A673 (cell line): ENCODE measurements at regions not wholly inside any gene's neighbourhood (a gene's known extent, or its start where the extent isn't known, plus 50 kb on each side); places are given as distances from the start of the nearest gene placed in this dataset.

ENCODE experiments used
- BruUV-seq: library from RNA; stranded (reverse); fragments of 400-500 nt; replicated peaks from 2 replicates; lab custom pipeline; 2021; lab: Mats Ljungman, UMichigan
- CTCF ChIA-PET: fragments of 300-600 bp; sonication (Branson Sonifier 250); formaldehyde crosslinking; loops from one replicate; lab custom pipeline; 2022; ENCODE audit warnings: antibody characterized with exemption; lab: Charles Lee
- POLR2A ChIA-PET: fragments of 300-600 bp; sonication (Branson Sonifier 250); formaldehyde crosslinking; loops from one replicate; lab custom pipeline; 2022; ENCODE audit warnings: antibody characterized with exemption; ENCODE audit not compliant: low non-redundant PET; lab: Charles Lee
- DNase-seq: peaks from one replicate; pipeline ENCODE4 v3.0.0-alpha.2; 2015; ENCODE audit warnings: low spot score
- H3K27ac ChIP-seq: fragments of 200-600 bp; sonication (generic); 2 replicates; pipeline ENCODE4 v1.5.1; 2016; ENCODE audit warnings: mixed run types, low read depth, mild to moderate bottlenecking, mixed read lengths, antibody characterized with exemption, low read length; ENCODE audit not compliant: poor library complexity, severe bottlenecking
- H3K27me3 ChIP-seq: fragments of 200-600 bp; sonication (generic); replicated peaks from 2 replicates; pipeline ENCODE4 v1.6.1; 2017; ENCODE audit warnings: mixed run types, low read depth, mild to moderate bottlenecking, mixed read lengths, antibody characterized with exemption, low read length; ENCODE audit not compliant: insufficient read depth, poor library complexity
- H3K36me3 ChIP-seq: fragments of 200-600 bp; sonication (generic); 2 replicates; pipeline ENCODE4 v1.6.1; 2016; ENCODE audit warnings: mixed run types, mild to moderate bottlenecking, mixed read lengths, antibody characterized with exemption, low read length; ENCODE audit not compliant: insufficient read depth, poor library complexity, severe bottlenecking
- H3K4me1 ChIP-seq: fragments of 200-600 bp; sonication (generic); 2 replicates; pipeline ENCODE4 v1.6.1; 2017; ENCODE audit warnings: mixed run types, mild to moderate bottlenecking, mixed read lengths, antibody characterized with exemption, low read length; ENCODE audit not compliant: insufficient read depth, poor library complexity, severe bottlenecking
- H3K4me3 ChIP-seq: fragments of 200-600 bp; sonication (generic); 2 replicates; pipeline ENCODE4 v1.5.1; 2016; ENCODE audit warnings: low read depth, mixed run types, mild to moderate bottlenecking, mixed read lengths, low read length; ENCODE audit not compliant: poor library complexity, severe bottlenecking
- H3K9me3 ChIP-seq: fragments of 200-600 bp; sonication (generic); 2 replicates; pipeline ENCODE4 v1.6.1; 2016; ENCODE audit warnings: mixed run types, low read depth, mild to moderate bottlenecking, mixed read lengths, antibody characterized with exemption, low read length; ENCODE audit not compliant: poor library complexity, severe bottlenecking
- CTCF ChIP-seq: fragments of 300-800, 200-600 bp; sonication (generic); conservative IDR thresholded peaks from 2 replicates; pipeline ENCODE4 v1.5.1; 2017; ENCODE audit warnings: low read depth, mild to moderate bottlenecking, antibody characterized with exemption, low read length, moderate library complexity, mixed read lengths
- EZH2 ChIP-seq: fragments of 200-600 bp; sonication (generic); IDR thresholded peaks from 2 replicates; pipeline ENCODE4 v1.6.1; 2017; ENCODE audit warnings: borderline replicate concordance, low read depth, mild to moderate bottlenecking, mixed read lengths, antibody characterized with exemption, low read length; ENCODE audit not compliant: poor library complexity, severe bottlenecking
- intact Hi-C: fragments of 100-400 bp; cut with micrococcal nuclease; formaldehyde crosslinking; loops from one replicate; pipeline ENCODE4 v1.10.0; 2022; ENCODE audit not compliant: unreplicated experiment

DNA sequence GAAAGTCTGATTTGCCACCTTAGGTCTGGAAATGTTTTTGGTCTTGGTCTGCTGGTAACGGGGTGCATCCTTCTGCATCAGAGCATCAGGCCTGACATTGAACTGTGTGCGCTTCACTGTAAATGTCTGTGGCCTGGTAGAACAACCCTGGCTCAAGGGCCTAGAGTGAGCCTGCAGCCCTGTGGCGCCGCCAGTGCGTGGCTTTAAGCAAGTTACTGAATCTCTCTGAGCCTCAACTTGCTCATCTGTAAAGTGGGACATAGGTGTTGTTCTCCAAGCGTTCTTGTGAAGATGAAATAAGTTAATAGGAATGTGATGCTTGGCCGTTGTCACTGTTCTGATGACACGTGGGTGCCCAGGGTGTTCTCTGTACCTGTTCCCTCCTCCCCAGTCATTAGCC is 127.6 kb upstream of the CIBAR2 start:
- Histone ChIP-seq H3K9me3 (no peaks in the 10 kb centered on the region), H3K4me3 (no peak overlapping the region), H3K4me1 (peaks cover 38% of the 10 kb centered on the region), H3K27ac (no peak overlapping the region), H3K36me3 (no peaks in the 10 kb centered on the region), H3K27me3 (no peaks in the 10 kb centered on the region)
- DNase-seq = no peak
- intact Hi-C loops = loop anchor here (5.0 to 10.0 kb wide), 3 partner anchors 68 to 385 kb away; partner anchors contain the start of gene CIBAR2
- BruUV-seq = no TSS peak
- POLR2A ChIA-PET = no interaction called here
- no peak for TF ChIP-seq CTCF
- CTCF ChIA-PET = no interaction called here

DNA sequence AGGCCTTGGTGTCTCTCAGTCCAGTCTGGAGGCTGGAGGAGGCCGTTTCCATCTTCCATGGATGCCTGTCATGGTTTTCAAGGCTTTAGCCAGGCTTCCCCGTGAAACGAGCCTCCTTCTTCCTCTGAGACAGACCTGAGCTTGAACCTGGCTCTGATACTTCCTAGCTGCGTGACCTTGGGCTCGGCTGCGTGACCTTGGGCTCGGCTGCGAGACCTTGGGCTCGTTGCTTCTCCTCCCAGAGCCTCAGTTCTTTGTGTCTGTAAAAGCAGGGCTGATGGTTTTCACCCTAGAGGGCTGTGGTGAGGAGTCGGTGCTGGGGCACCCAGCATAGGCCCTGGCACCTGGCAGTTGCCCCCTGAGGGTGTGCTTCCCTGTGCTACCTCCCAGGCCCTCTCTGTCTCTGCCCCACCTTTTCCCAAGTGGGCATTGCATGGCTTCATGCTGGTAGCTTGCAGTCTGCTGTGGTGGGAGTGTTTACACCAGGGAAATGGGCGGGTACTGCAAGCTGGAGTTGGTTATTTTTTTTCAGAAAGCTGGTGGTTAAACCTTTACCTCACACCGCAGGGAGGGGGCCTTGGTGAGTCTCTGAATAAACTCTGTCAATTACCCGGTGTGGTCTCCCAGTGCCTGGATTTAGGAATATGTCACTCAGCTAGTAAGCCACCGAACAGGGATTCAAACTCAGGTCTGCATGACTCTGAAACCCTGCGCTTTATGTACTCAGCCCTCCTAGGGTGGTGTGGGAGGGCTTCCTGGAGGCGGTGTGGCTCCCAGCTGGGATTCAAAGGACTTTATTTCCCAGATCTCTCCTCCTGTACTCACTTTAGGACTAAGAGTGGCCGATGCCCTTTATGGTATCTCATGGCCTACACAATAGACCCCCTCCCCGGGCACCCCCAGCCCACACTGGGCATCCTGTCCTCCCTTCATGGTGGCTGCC is 129.0 kb upstream of the CIBAR2 start:
- no peak for DNase-seq
- no peaks in the 10 kb centered on the region for H3K9me3 ChIP-seq
- H3K36me3 ChIP-seq = no peaks in the 10 kb centered on the region
- POLR2A ChIA-PET = no interaction called here
- H3K4me3 ChIP-seq = no peak overlapping the region
- CTCF ChIA-PET = interaction anchor here (1.1 kb wide), 1 partner anchor 12 kb away, joined by 3 read pairs; no protein-coding TSS in a partner anchor
- H3K27me3 ChIP-seq = no peaks in the 10 kb centered on the region
- no TSS peak for BruUV-seq
- TF ChIP-seq CTCF (no peak), EZH2 (no peak)
- intact Hi-C loops = loop anchor here (10.0 kb wide), 2 partner anchors 126 to 384 kb away; partner anchors contain the start of gene CIBAR2
- H3K4me1 ChIP-seq = peaks cover 39% of the 10 kb centered on the region
- peak overlapping the region; percentile 30 for H3K27ac ChIP-seq

- no peaks in the 10 kb centered on the region for H3K36me3 ChIP-seq
- no TSS peak for BruUV-seq
- H3K27ac ChIP-seq = peak overlapping the region; percentile 23
- H3K9me3 ChIP-seq = no peaks in the 10 kb centered on the region
- intact Hi-C loops = loop anchor here (10.0 kb wide), 2 partner anchors 127 to 383 kb away; partner anchors contain the start of gene CIBAR2
- H3K27me3 ChIP-seq = no peaks in the 10 kb centered on the region
- DNase-seq = no peak
- ChIA-PET CTCF (interaction anchor here (1.1 kb wide), 1 partner anchor 11 kb away, joined by 3 read pairs; no protein-coding TSS in a partner anchor), POLR2A (no interaction called here)
- H3K4me3 ChIP-seq = no peak overlapping the region
- peaks cover 43% of the 10 kb centered on the region for H3K4me1 ChIP-seq
- TF ChIP-seq CTCF = no peak
- no peak for TF ChIP-seq EZH2
Measured at GRCh38 chr16:85242140-85242539, 129.9 kb upstream of the CIBAR2 start.
